HS-5 (cell line): ENCODE measurements at regions not wholly inside any gene's neighbourhood (a gene's known extent, or its start where the extent isn't known, plus 50 kb on each side); places are given as distances from the start of the nearest gene placed in this dataset.
A peak's percentile ranks its signal among the peaks of the same experiment; 100 is the strongest.

Experiments used
- DNase-seq: peaks from one replicate; pipeline ENCODE4 v3.0.0-alpha.2; 2012; ENCODE audit warnings: low read depth

DNA sequence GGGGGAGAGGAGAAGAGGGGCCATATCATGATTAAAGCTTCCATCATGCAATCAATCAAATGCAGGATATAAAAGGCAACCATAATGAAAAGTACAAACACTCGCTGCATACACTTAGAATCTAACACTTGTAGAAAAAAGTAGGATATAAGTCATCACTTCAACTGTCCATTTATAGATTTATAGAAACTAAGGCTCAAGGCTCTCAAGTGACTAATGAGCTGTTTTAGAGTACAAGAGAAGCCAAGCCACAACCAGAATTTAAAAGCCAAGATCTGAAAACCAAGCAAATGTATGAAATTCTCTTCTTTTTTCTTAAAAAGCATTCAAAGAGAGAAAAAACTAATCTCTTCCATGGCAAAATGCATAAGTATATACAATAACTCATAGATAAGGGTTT lies 160.2 kb upstream of the BLID start:
- no peak for DNase-seq

DNA sequence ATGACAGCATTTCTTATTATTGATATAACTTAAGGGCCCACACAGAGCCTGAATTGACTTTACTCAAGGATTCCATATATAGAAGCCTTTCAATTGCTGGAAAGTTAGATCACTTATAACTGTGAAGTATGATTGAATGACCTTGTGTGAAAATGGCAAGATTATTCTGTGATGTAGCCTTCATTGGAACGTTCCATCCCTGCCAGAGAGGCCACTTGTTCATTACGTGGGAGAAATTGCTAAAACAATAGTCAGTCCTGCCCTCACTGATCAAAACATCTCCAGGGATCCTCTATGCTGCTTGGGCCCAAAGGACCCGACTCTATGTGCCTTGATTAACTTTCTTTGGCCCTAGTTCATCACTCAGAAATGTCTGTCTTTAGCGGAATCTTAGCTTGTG lies 159.5 kb upstream of the BLID start:
- DNase-seq = no peak

DNA sequence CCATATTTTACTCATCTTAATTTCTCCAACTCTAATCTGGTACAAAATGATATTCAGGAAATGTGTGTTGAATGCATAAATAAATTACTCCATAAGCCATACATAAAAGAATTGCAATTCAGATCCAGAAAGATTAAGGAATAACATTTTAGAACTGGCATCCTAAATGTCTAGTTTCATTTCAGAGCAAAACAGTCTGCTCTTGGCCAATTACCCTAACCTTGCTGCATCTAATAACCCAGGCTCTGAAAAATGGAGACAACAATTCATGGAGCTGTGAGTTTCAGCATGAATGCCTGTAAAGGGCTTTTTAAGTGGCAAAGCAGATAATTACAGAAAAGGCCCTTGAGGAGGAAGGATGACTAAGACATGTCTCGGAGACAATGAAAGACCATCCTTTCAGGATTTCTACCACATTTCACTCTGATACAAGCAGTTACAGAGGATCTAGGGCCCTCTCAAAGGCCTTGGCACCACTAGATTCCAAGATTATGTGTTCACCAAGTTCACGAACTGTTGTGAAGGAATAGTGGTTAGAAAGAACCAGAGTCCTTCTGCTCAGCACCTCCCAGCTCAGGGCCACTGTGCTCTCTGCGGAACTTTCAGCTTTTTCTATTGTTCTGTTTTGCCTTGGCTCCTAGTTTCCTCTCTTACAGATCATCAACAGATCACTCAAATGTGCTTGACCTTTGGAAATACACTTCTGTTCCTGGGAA lies 157.6 kb upstream of the BLID start:
- DNase-seq = no peak

DNA sequence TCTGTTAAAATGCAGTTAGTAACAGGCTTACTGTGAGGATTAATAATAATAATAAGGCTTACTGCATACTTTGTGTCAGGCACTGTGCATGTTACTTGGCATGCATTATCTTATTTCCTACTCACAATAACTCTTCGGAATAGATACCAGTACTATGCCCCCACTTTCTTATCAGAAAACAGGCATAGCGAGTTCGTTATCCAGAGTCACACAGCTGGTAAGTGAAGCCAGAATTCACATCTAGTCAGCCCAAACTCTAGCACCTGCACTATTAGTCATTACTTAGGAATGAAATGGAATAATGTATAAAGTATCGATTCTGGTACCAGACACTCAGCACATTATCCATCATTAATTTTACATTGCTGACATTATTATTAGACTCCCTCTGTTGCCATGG lies 155.7 kb upstream of the BLID start:
- no peak for DNase-seq

GRCh38 chr11:122271137-122271536 lies 155.1 kb upstream of the BLID start:
- no peak for DNase-seq

- no peak for DNase-seq
Observed at GRCh38 chr11:122270535-122270934, 154.5 kb upstream of the BLID start.

GRCh38 chr11:122269824-122270223 lies 153.8 kb upstream of the BLID start:
- no peak for DNase-seq

GRCh38 chr11:122268601-122269130 lies 152.7 kb upstream of the BLID start:
- no peak for DNase-seq

DNA sequence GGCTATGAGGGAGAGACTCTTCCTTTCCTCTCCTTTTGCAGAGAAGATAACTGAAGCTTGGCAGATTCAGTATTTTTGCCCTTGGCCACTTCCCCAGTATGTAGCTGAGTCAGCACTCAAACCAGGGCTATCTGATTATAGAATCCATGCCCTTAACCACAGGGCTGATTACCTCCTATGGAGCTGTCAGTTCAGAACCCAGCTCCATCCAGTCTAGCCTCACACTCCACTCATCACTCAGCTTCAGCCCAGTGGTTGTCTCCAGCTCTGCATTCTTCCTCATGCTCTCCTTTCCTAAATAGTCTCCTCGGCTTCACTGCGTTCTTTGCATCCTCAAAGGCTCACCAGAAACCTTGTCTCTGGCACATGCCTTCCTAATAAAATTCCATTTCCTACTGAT lies 151.6 kb upstream of the BLID start:
- no peak for DNase-seq

DNA sequence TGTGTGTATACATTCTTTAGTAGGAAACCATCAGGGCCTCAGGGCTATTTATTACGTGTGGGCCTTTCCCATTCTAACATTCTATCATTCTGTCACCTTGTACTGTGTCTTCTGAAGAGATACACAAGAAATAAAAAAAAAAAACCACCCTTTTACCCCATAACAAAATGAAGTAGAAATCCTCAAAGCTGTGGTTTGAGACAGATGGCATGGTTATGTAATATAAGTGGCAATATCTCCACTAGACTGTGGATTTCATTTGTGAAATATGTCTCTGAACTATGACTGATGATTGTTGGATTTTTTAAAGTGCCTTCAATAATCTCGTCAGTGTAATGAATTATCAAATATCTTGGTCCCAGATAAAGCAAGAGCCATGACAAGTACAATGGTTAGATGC lies 150.0 kb upstream of the BLID start:
- DNase-seq = no peak

DNA sequence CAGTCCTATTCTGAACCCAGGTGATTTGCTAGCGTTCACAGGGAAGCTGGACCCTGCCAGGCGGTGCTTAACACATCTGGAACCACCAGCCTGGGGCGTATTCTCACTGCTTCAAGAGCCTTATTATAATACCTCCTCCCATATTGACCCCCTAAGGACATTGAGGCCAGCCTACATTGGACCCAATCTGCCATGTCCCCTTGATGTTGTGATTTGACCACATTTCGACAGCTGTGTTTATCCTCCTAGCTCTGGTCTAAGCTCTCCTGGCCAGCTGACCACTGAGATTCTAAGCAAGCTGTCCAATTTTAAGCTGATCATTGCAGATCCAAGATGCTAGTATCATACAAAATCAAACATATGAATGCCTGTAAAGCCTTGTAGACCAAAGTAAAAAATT lies 148.1 kb upstream of the BLID start:
- no peak for DNase-seq

DNA sequence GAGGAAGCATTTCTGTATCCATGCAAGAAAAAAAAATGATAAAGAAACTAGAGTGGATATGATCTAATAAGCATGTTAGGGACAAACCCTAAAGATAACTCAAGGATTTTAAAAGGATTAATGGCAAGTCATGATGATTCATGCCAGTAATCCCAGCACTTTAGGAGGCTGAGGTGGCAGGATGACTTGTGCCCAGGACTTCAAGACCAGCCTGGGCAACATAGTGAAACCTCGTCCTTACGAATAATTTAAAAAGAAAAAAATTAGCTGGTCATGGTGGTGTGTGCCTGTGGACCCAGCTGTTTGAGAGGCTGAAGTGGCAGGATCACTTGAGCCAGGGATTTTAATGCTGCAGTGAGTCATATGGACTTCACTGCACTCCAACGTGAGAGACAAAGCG lies 145.5 kb upstream of the BLID start:
- DNase-seq = no peak

GRCh38 chr11:122259195-122259821 lies 143.3 kb upstream of the BLID start:
- DNase-seq = no peak

DNA sequence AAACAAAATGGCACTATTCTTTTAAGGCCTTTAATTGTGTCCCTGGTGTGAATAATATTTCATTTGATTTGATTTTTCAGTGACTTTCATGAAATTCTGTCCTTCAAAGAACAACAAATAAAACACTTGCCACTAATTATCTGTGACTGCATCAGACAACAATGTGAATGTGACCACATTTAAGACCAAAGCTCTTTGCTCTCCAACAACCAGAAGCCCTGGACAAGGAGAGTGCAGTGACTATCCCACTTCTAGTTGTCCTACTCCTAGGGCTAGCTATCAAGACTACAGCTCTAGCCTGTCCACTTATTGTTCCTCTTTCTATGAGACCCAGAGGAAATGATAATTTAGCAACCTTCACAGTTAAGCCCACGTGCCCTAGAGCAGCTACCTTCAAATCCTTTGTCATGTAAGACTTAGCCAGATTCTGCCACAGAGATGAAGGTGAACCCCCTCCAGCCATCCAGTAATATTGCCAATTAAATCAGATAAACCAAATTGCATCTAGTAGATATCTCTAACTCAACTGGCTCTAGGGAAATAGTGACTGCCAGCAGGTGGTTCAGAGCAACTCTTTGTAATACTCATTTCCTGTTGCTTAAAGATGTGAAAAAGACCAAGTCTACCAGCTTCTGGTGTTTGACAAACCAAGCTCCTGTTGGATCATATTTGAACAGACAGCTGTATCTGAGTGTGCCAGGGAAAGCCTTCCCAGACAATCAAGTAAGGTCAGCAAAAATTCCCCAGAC lies 142.6 kb upstream of the BLID start:
- no peak for DNase-seq

DNA sequence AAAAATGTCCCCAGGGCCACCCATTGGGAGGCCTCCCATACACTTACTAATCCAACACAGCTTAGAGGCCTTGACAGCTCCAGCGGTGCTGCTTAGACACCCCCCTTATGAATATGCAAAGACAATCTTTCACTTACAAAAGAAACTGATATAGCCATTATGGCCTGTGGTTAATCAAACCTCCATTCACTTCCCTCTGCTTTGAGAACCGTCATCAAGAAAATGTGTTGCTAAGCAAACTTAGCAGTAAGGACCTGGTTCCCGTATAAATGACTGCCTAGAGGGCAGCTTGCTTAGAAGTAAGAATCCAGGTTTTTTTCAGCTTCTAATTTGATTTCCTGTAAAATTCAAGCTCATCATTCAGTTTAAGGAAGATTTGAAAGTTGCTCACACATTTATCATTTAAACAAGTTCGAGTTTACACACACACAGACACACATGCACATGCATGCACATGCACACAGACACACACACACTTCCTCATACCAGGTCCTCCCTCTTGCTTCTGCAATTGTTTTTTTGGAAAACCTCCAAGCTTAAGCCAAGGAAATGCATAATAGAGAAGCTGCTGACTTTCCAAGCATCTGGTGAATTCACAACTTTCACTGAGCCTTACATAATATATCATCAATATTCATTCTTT lies 137.7 kb upstream of the BLID start:
- DNase-seq = no peak

DNA sequence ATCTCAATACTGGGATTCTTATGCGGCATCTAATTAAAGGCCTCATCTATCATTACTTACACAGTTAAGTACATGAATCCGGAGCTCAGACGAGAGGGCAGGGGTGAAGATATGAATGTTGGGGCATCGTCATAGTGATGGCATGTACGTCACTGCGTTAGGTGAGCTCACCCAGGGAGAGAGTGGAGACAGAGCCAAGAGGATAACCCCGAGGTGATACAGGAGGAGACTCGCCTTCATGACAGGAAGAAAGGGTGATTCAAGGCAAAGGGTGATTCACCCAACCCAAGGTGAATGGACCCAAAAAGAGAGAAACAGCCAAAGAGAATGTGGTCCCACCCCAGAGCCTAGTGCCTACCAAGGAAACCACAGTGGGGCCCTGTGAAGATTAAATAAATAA lies 132.9 kb upstream of the BLID start:
- DNase-seq = no peak

- no peak for DNase-seq
Observed at GRCh38 chr11:122248131-122248530, 132.1 kb upstream of the BLID start.

DNA sequence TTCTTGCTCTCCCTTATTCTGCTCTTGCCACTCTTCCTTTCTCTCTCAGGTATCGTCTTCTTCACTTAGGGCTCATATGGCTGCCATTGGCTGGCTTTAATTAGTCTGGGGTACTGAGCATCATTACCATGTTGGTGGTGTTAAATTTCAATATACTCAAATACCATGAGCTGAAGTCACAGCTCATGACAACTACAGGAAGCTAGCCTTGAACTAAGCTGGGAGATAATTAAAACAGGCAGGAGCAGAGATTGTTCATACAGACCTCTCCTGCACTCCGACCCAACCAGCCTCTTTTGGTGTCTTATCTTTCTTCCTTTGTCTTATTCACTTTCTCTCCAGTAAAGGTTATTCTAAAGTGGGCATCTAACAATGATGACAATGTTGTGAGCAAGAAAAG lies 130.9 kb upstream of the BLID start:
- no peak for DNase-seq

DNA sequence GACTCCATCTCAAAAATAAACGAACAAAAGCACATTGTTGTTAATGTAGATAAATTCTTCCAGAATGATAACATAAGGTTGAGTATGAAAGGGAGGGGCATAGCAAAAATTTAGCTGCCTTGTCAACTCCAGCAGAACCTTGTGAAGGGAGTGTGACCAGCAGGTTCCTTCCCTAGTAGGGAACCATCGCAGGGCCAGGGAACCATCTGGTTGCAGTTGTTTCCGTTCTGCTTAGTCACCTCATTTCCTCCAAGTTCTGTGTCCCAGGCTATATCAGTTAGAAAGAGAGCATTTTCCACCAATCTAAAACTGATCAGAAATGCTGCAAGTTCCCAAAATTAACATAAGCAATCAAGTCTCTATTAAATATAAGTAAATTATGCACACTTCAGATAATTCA lies 126.7 kb upstream of the BLID start:
- no peak for DNase-seq

GRCh38 chr11:122241566-122241965 lies 125.6 kb upstream of the BLID start:
- no peak for DNase-seq

DNA sequence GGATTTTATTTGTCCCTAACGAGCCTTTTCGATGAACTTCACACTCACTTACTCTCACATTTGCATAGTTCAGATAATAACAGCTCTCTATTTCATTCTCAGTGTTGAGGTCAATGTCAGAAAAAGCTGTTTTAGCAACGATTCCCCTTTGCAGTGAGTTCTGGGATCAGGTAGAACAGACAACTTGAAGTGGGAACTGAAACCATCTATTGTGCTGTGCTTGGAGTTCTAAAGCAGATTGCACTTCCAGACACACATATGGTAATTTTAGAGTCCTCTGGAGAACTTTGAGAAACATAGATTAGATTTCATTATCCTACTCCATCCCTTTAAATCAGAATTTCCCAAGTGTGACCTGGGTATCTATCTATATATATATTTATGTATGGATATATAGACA lies 124.6 kb upstream of the BLID start:
- DNase-seq = no peak

DNA sequence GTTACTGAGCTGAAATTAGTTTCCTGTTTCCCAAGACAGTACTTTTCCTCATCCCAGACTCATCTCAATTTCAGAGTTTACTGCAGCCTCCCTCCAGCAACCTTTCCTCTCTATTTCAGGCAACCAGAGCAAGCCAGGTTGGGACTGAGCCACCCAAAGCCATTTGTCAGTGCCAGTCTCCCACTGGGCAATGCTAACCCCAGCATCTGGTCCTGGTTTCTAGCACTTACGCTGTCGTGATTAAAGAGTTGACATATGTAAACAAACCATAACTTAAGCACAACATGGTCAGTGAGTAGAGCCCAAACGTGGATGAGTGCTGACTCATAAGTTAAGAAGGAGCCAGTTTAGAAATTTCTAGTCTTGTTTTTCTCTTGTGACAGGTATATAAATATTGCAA lies 119.6 kb upstream of the BLID start:
- DNase-seq = peak; percentile 65

GRCh38 chr11:122234780-122235179 lies 118.8 kb upstream of the BLID start:
- no peak for DNase-seq
